Stomach smooth muscle (tissue), 2 donors: ENCODE measurements at regions not wholly inside any gene's neighbourhood (a gene's known extent, or its start where the extent isn't known, plus 50 kb on each side); places are given as distances from the start of the nearest gene placed in this dataset.
"Not testable (repeated sequence)": the region's sequence is repeated elsewhere in the genome, so short reads cannot be mapped to it uniquely, and the experiment has no call there.

ENCODE experiments used
- H3K27ac ChIP-seq: one replicate; pipeline ENCODE4 v1.7.0; 2013; ENCODE audit warnings: mild to moderate bottlenecking, low read length, inconsistent platforms
- H3K27me3 ChIP-seq, 2 donors: one replicate each; pipeline ENCODE4 v1.7.0; 2013; ENCODE audit warnings: low read length in 2 of 2; ENCODE audit not compliant: insufficient read depth in 2 of 2, control insufficient read depth in 1 of 2
- H3K36me3 ChIP-seq, 2 donors: one replicate each; pipeline ENCODE4 v1.7.0; 2013; ENCODE audit warnings: low read length in 2 of 2; ENCODE audit not compliant: control insufficient read depth in 2 of 2, insufficient read depth in 2 of 2
- H3K4me1 ChIP-seq: one replicate; pipeline ENCODE4 v1.7.0; 2013; ENCODE audit warnings: low read length; ENCODE audit not compliant: control insufficient read depth, insufficient read depth
- H3K4me3 ChIP-seq, 2 donors: one replicate each; pipeline ENCODE4 v1.7.0; 2013; ENCODE audit warnings: low read length in 2 of 2
- H3K9ac ChIP-seq, 2 donors: one replicate each; pipeline ENCODE4 v1.7.0; 2013; ENCODE audit warnings: low read length in 2 of 2, mild to moderate bottlenecking in 1 of 2
- H3K9me3 ChIP-seq, 2 donors: one replicate each; pipeline ENCODE4 v1.7.0; 2013; ENCODE audit warnings: low read length in 2 of 2; ENCODE audit not compliant: control insufficient read depth in 2 of 2
- donor health status: healthy.
- donor health status: Pancreatic carcinoma.

GRCh38 chr1:18575620-18576019, 55.0 kb upstream of the PAX7 start:
- no peak overlapping the region for H3K4me3 ChIP-seq
- H3K9me3 ChIP-seq, result no peaks in the 10 kb centered on the region
- no peaks in the 10 kb centered on the region for H3K36me3 ChIP-seq
- no peak overlapping the region for H3K27ac ChIP-seq
- no peak overlapping the region for H3K9ac ChIP-seq
- H3K4me1 ChIP-seq, result no peaks in the 10 kb centered on the region
- peaks cover 18 to 20% of the 10 kb centered on the region in 2 donors for H3K27me3 ChIP-seq

GRCh38 chr1:18578271-18578670, 52.4 kb upstream of the PAX7 start:
- Histone ChIP-seq H3K4me1 (no peaks in the 10 kb centered on the region), H3K27me3 (peaks cover 19 to 25% of the 10 kb centered on the region in 2 donors), H3K4me3 (no peak overlapping the region), H3K9me3 (no peaks in the 10 kb centered on the region), H3K27ac (no peak overlapping the region), H3K36me3 (no peaks in the 10 kb centered on the region), H3K9ac (no peak overlapping the region)

- not testable (repeated sequence) for H3K27ac ChIP-seq
- H3K27me3 ChIP-seq, result peaks cover 17 to 18% of the 10 kb centered on the region in 2 donors
Observed at GRCh38 chr1:18579267-18579666, 51.4 kb upstream of the PAX7 start.

GRCh38 chr1:18580047-18580446, 50.6 kb upstream of the PAX7 start:
- Histone ChIP-seq H3K9ac (no peak overlapping the region), H3K9me3 (no peaks in the 10 kb centered on the region), H3K27ac (no peak overlapping the region), H3K27me3 (peaks cover 14 to 21% of the 10 kb centered on the region in 2 donors), H3K36me3 (no peaks in the 10 kb centered on the region), H3K4me3 (no peak overlapping the region), H3K4me1 (no peaks in the 10 kb centered on the region)

More at GRCh38 chr1:18579267-18579666, 51.4 kb upstream of the PAX7 start:
- H3K4me1 ChIP-seq, H3K36me3 ChIP-seq, H3K9ac ChIP-seq, H3K4me3 ChIP-seq, H3K9me3 ChIP-seq: not testable (repeated sequence)

GRCh38 chr1:18580691-18581419, 49.8 kb upstream of the PAX7 start:
- H3K9me3 ChIP-seq, result no peaks in the 10 kb centered on the region
- H3K27ac ChIP-seq, result no peak overlapping the region
- H3K4me3 ChIP-seq, result no peak overlapping the region
- H3K27me3 ChIP-seq, result peaks cover 9 to 15% of the 10 kb centered on the region in 2 donors
- H3K36me3 ChIP-seq, result no peaks in the 10 kb centered on the region
- H3K4me1 ChIP-seq, result no peaks in the 10 kb centered on the region
- H3K9ac ChIP-seq, result no peak overlapping the region
